Neural cell (in vitro differentiated cells): ENCODE measurements at regions not wholly inside any gene's neighbourhood (a gene's known extent, or its start where the extent isn't known, plus 50 kb on each side); places are given as distances from the start of the nearest gene placed in this dataset.

Experiments
- CTCF ChIP-seq: fragments of 450-650 bp; IDR thresholded peaks from 2 replicates; pipeline ENCODE4 v1.5.1; 2014; ENCODE audit warnings: antibody characterized with exemption, mild to moderate bottlenecking, moderate library complexity; ENCODE audit not compliant: poor library complexity, severe bottlenecking
- EP300 ChIP-seq: fragments of 450-650 bp; conservative IDR thresholded peaks from 2 replicates; pipeline ENCODE4 v1.6.1; 2014; ENCODE audit warnings: antibody characterized with exemption, mild to moderate bottlenecking, moderate library complexity; ENCODE audit not compliant: poor library complexity, severe bottlenecking
- EZH2 ChIP-seq: fragments of 200-600, 300-800 bp; shearing (Covaris generic), sonication (generic); IDR thresholded peaks from 2 replicates; pipeline ENCODE4 v1.6.1; 2014; ENCODE audit warnings: antibody characterized with exemption, low read length, borderline replicate concordance, mild to moderate bottlenecking; ENCODE audit not compliant: insufficient read depth, poor library complexity, severe bottlenecking
- POLR2AphosphoS5 ChIP-seq: IDR thresholded peaks from 2 replicates; pipeline ENCODE4 v1.6.1; 2012
- REST ChIP-seq: IDR thresholded peaks from 2 replicates; pipeline ENCODE4 v1.6.1; 2012; ENCODE audit warnings: borderline replicate concordance
- SMC3 ChIP-seq: fragments of 450-650 bp; conservative IDR thresholded peaks from 2 replicates; pipeline ENCODE4 v1.6.1; 2014; ENCODE audit warnings: antibody characterized with exemption, mild to moderate bottlenecking, moderate library complexity; ENCODE audit not compliant: poor library complexity
- TAF1 ChIP-seq: IDR thresholded peaks from 2 replicates; pipeline ENCODE4 v1.6.1; 2012; ENCODE audit warnings: low read depth

GRCh38 chr1:219537223-219537631 is 75.7 kb downstream of the ZC3H11B start:
- TF ChIP-seq CTCF, result no peak
- no peak for TF ChIP-seq POLR2AphosphoS5
- no peak for TF ChIP-seq SMC3
- TF ChIP-seq EZH2, result no peak
- TF ChIP-seq REST, result no peak
- TF ChIP-seq TAF1, result no peak
- TF ChIP-seq EP300, result no peak
